Left lung (tissue), 4 donors: ENCODE measurements at regions not wholly inside any gene's neighbourhood (a gene's known extent, or its start where the extent isn't known, plus 50 kb on each side); places are given as distances from the start of the nearest gene placed in this dataset.

Experiments
- ATAC-seq: fragments of 200-7000 bp; cut with Tn5 transposase; one replicate; pipeline ENCODE4 v1.9.1; 2020; ENCODE audit warnings: moderate library complexity
- DNase-seq, 4 donors: peaks; one replicate each; pipeline ENCODE4 v3.0.0-alpha.2; 2013 to 2020
- H3K27ac ChIP-seq, 2 donors: fragments of 200-600 bp; sonication (generic) in 1 of 2; one replicate each; pipeline versions ENCODE4 v1.5.0 to v1.8.0; 2020 to 2021
- H3K27me3 ChIP-seq, 2 donors: fragments of 200-600 bp; sonication (generic) in 1 of 2; one replicate each; pipeline versions ENCODE4 v1.5.0 to v1.8.0; 2020 to 2021
- H3K36me3 ChIP-seq, 2 donors: fragments of 200-600 bp; sonication (generic) in 1 of 2; one replicate each; pipeline versions ENCODE4 v1.5.0 to v1.8.0; 2020 to 2021
- H3K4me1 ChIP-seq, 2 donors: fragments of 200-600 bp; one replicate each; pipeline ENCODE4 v1.8.0; 2021
- H3K4me3 ChIP-seq, 2 donors: fragments of 200-600 bp; sonication (generic) in 1 of 2; one replicate each; pipeline versions ENCODE4 v1.5.0 to v1.8.0; 2020 to 2021; ENCODE audit warnings: mild to moderate bottlenecking in 1 of 2
- H3K9me3 ChIP-seq, 2 donors: fragments of 200-600 bp; sonication (generic) in 1 of 2; one replicate each; pipeline versions ENCODE4 v1.5.0 to v1.8.0; 2020 to 2021
- CTCF ChIP-seq, 2 donors: fragments of 200-600 bp; sonication (generic) in 1 of 2; IDR thresholded peaks; one replicate each; pipeline versions ENCODE4 v1.5.0 to v1.8.0; 2021; ENCODE audit warnings: antibody characterized with exemption in 2 of 2
- intact Hi-C, 2 donors: fragments of 100-400 bp; cut with DNase I; formaldehyde crosslinking; loops; one replicate each; pipeline versions ENCODE4 v1.11.2 to v1.14.2; 2022
- donor health status: DM: no; HTN: yes; CAD: no.
- donor health status: DM: no; HTN: no; CAD: no.

GRCh38 chr6:110549277-110549676 lies 72.9 kb upstream of the SLC22A16 start:
- no peak for TF ChIP-seq CTCF (IDR thresholded peaks at IDR 0.05)
- ATAC-seq, result no peak
- no peak overlapping the region for H3K4me3 ChIP-seq
- no peak overlapping the region for H3K27ac ChIP-seq
- intact Hi-C loops, result no loop called here
- no peaks in the 10 kb centered on the region for H3K4me1 ChIP-seq
- H3K27me3 ChIP-seq, result no peaks in the 10 kb centered on the region
- H3K36me3 ChIP-seq, result no peaks in the 10 kb centered on the region
- no peaks in the 10 kb centered on the region for H3K9me3 ChIP-seq
- DNase-seq, result no peak

- no peak for ATAC-seq
Observed at GRCh38 chr6:110548110-110548847, 71.9 kb upstream of the SLC22A16 start.

DNA sequence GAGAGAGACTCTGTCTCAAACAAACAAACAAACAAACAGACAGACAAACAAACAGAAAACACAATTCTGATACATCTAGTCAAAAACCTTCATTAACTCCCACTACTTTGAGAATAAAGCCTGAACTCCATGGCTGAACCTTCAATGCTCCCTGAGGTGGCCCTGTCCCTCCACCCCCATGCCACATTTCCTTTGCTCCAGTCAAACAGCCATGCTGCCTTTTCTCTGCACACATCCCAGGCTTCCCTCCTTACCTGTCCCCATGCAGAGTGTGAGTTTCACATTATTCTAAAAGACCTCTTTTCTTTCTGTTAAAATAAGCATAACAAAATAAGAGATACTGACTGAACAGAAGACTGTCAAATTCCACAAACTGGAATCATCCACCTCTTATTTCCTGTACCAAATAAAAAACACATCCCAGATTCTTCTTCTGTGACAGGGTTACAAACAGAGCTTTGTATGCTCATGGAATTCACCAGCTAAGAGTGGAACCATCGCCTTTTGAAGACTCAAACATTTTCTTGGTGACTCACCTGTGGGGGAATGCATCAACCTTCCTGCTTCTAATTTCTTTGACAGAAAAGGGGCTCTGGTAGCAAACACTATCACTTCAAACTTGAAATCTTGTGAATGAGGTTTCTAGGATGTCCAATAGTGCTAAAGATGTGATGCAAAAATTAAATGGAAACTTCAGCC lies 71.0 kb upstream of the SLC22A16 start:
- H3K4me3 ChIP-seq, result no peak overlapping the region
- DNase-seq (no peak), ATAC-seq (no peak)
- H3K4me1 ChIP-seq, result no peaks in the 10 kb centered on the region
- intact Hi-C loops, result no loop called here
- no peaks in the 10 kb centered on the region for H3K27me3 ChIP-seq
- H3K9me3 ChIP-seq, result no peaks in the 10 kb centered on the region
- H3K27ac ChIP-seq, result no peak overlapping the region
- no peaks in the 10 kb centered on the region for H3K36me3 ChIP-seq
- TF ChIP-seq CTCF (IDR thresholded peaks at IDR 0.05), result no peak

More at GRCh38 chr6:110548110-110548847, 71.9 kb upstream of the SLC22A16 start:
- H3K27ac ChIP-seq, result no peak overlapping the region
- no peaks in the 10 kb centered on the region for H3K4me1 ChIP-seq
- intact Hi-C loops, result no loop called here
- H3K27me3 ChIP-seq, result no peaks in the 10 kb centered on the region
- DNase-seq, result no peak
- no peaks in the 10 kb centered on the region for H3K9me3 ChIP-seq
- no peak for TF ChIP-seq CTCF (IDR thresholded peaks at IDR 0.05)
- H3K4me3 ChIP-seq, result no peak overlapping the region
- no peaks in the 10 kb centered on the region for H3K36me3 ChIP-seq

DNA sequence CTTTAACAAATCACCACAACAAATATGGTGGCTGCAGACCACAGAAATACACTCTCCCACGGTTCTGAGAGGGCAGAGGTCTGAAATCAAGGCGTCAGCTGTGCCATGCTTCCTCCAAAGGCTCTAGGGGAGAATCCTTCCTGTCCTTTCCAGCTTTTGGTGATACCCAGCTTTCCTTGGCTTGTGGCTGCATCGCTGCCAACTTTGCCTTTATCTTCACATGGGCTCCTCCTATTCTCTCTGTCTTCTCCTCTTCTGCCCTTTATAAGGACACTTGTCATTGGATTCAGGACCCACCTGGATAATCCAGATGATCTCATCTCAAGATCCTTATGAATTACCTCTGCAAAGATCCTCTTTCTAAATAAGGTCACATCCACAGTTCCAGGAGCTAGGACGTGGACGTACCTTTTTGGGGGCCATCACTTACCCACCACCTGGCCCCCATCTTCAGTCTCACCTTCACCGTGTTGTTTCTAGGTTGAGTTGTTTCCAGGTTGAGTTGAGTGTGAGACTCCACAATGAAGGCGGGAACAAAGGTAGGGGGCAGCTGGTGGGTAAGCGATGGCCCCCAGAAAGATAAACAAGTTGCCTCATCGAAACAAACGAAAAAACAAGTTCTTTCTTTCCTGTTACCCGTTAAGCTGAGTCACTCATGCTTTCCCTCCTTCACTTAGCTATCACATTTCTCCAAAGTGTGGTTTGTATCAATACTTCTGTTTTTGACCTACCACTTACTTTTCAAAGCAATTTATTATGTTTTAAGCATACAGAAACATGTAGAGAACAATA lies 68.9 kb upstream of the SLC22A16 start:
- no peak overlapping the region for H3K4me3 ChIP-seq
- H3K27me3 ChIP-seq, result no peaks in the 10 kb centered on the region
- H3K36me3 ChIP-seq, result no peaks in the 10 kb centered on the region
- H3K27ac ChIP-seq, result no peak overlapping the region
- no peak for TF ChIP-seq CTCF (IDR thresholded peaks at IDR 0.05)
- H3K9me3 ChIP-seq, result no peaks in the 10 kb centered on the region
- DNase-seq (no peak), ATAC-seq (no peak)
- intact Hi-C loops, result no loop called here
- H3K4me1 ChIP-seq, result no peaks in the 10 kb centered on the region

DNA sequence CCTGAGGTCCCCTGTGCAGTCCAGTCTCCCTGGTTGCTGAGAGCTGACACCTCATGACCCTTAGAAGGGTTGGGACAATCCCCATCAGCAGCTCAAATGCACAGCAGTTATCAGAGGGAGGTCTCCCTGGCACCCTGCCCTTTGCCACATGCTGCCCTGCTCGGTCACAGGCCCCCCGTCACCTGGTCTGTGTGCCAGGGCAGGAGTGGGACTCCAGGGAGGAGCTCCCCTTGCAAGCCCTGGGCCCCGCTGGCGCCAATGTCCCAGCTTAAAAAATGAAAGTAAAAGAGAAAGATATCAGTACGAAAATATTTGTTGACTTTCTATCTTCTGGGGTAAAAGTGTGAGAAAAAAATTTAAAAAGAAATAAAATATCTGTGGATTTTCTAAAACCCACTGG lies 68.1 kb upstream of the SLC22A16 start:
- no peaks in the 10 kb centered on the region for H3K36me3 ChIP-seq
- H3K4me3 ChIP-seq, result no peak overlapping the region
- no peaks in the 10 kb centered on the region for H3K4me1 ChIP-seq
- intact Hi-C loops, result no loop called here
- H3K27me3 ChIP-seq, result no peaks in the 10 kb centered on the region
- no peak overlapping the region for H3K27ac ChIP-seq
- TF ChIP-seq CTCF (IDR thresholded peaks at IDR 0.05), result no peak
- no peaks in the 10 kb centered on the region for H3K9me3 ChIP-seq
- no peak for ATAC-seq
- DNase-seq, result no peak
